ENCODE measurements at regions not wholly inside any gene's neighbourhood (a gene's known extent, or its start where the extent isn't known, plus 50 kb on each side); places are given as distances from the start of the nearest gene placed in this dataset.

GRCh38 chr7:46982928-46983327, 599.0 kb downstream of the TNS3 start:
- no peak overlapping the region for H3K27ac ChIP-seq (ENCODE audit: low read depth, low read length)
- H3K4me1 ChIP-seq (ENCODE audit: insufficient read depth, low read length) = no peaks in the 10 kb centered on the region
- H3K79me2 ChIP-seq (ENCODE audit: insufficient read depth, low read length) = no peaks in the 10 kb centered on the region
- H3K4me2 ChIP-seq (ENCODE audit: low read length) = no peak overlapping the region
- peak; percentile 2 for DNase-seq (ENCODE audit: low read depth)
- no peaks in the 10 kb centered on the region for H3K9me3 ChIP-seq (ENCODE audit: insufficient read depth, low read depth, low read length)
- Mint-ChIP-seq H3K4me3 (ENCODE audit: unreplicated experiment) (no peak overlapping the region), H3K9me3 (ENCODE audit: unreplicated experiment) (peaks cover 4% of the 10 kb centered on the region), H3K36me3 (ENCODE audit: low read depth, unreplicated experiment) (no peaks in the 10 kb centered on the region), H3K27me3 (ENCODE audit: low read depth, unreplicated experiment) (peaks cover 5% of the 10 kb centered on the region), H3K27ac (ENCODE audit: unreplicated experiment) (no peak overlapping the region), H3K4me1 (ENCODE audit: low read depth, unreplicated experiment) (no peaks in the 10 kb centered on the region)
- no peak overlapping the region for H3K4me3 ChIP-seq (ENCODE audit: insufficient read depth, low read depth, low read length)
- no peak overlapping the region for H3K9ac ChIP-seq (ENCODE audit: low read length)
- H2AFZ ChIP-seq (ENCODE audit: low read depth, low read length) = peak overlapping the region; percentile 65
- TF ChIP-seq EZH2 (IDR thresholded peaks at IDR 0.05; ENCODE audit: insufficient read depth, low read length) (no peak), CTCF (IDR thresholded peaks at IDR 0.05; ENCODE audit: insufficient read depth, low read depth, low read length) (no peak)
- H3K36me3 ChIP-seq (ENCODE audit: insufficient read depth, low read length) = no peaks in the 10 kb centered on the region
- no peaks in the 10 kb centered on the region for H4K20me1 ChIP-seq (ENCODE audit: insufficient read depth, low read length)
- H3K27me3 ChIP-seq (ENCODE audit: insufficient read depth, low read length) = no peaks in the 10 kb centered on the region
- FAIRE-seq = no peak

GRCh38 chr7:46979439-46979838, 602.5 kb downstream of the TNS3 start:
- Histone ChIP-seq H3K4me1 (ENCODE audit: insufficient read depth, low read length) (no peaks in the 10 kb centered on the region), H3K9me3 (ENCODE audit: insufficient read depth, low read depth, low read length) (no peaks in the 10 kb centered on the region), H3K79me2 (ENCODE audit: insufficient read depth, low read length) (no peaks in the 10 kb centered on the region), H3K4me2 (ENCODE audit: low read length) (no peak overlapping the region), H3K27me3 (ENCODE audit: insufficient read depth, low read length) (no peaks in the 10 kb centered on the region), H3K27ac (ENCODE audit: low read depth, low read length) (no peak overlapping the region), H3K4me3 (ENCODE audit: insufficient read depth, low read depth, low read length) (no peak overlapping the region), H3K36me3 (ENCODE audit: insufficient read depth, low read length) (no peaks in the 10 kb centered on the region), H4K20me1 (ENCODE audit: insufficient read depth, low read length) (no peaks in the 10 kb centered on the region), H2AFZ (ENCODE audit: low read depth, low read length) (no peak overlapping the region), H3K9ac (ENCODE audit: low read length) (no peak overlapping the region)
- FAIRE-seq (no peak), DNase-seq (ENCODE audit: low read depth) (peak; percentile 30)
- H3K9me3 Mint-ChIP-seq (ENCODE audit: unreplicated experiment) = peaks cover 4% of the 10 kb centered on the region
- no peaks in the 10 kb centered on the region for H3K4me1 Mint-ChIP-seq (ENCODE audit: low read depth, unreplicated experiment)
- no peaks in the 10 kb centered on the region for H3K36me3 Mint-ChIP-seq (ENCODE audit: low read depth, unreplicated experiment)
- peaks cover 5% of the 10 kb centered on the region for H3K27me3 Mint-ChIP-seq (ENCODE audit: low read depth, unreplicated experiment)
- TF ChIP-seq CTCF (IDR thresholded peaks at IDR 0.05; ENCODE audit: insufficient read depth, low read depth, low read length) (no peak), EZH2 (IDR thresholded peaks at IDR 0.05; ENCODE audit: insufficient read depth, low read length) (no peak)
- no peak overlapping the region for H3K4me3 Mint-ChIP-seq (ENCODE audit: unreplicated experiment)
- H3K27ac Mint-ChIP-seq (ENCODE audit: unreplicated experiment) = no peak overlapping the region

- H3K4me1 ChIP-seq (ENCODE audit: insufficient read depth, low read length) = peaks cover 4% of the 10 kb centered on the region
- H3K4me2 ChIP-seq (ENCODE audit: low read length) = no peak overlapping the region
- H2AFZ ChIP-seq (ENCODE audit: low read depth, low read length) = no peak overlapping the region
- H3K4me3 ChIP-seq (ENCODE audit: insufficient read depth, low read depth, low read length) = no peak overlapping the region
- no peaks in the 10 kb centered on the region for H4K20me1 ChIP-seq (ENCODE audit: insufficient read depth, low read length)
- no peaks in the 10 kb centered on the region for H3K27me3 ChIP-seq (ENCODE audit: insufficient read depth, low read length)
- no peak for DNase-seq (ENCODE audit: low read depth)
- H3K4me3 Mint-ChIP-seq (ENCODE audit: unreplicated experiment) = no peak overlapping the region
- peaks cover 8% of the 10 kb centered on the region for H3K4me1 Mint-ChIP-seq (ENCODE audit: low read depth, unreplicated experiment)
- H3K36me3 Mint-ChIP-seq (ENCODE audit: low read depth, unreplicated experiment) = no peaks in the 10 kb centered on the region
- H3K79me2 ChIP-seq (ENCODE audit: insufficient read depth, low read length) = no peaks in the 10 kb centered on the region
- H3K9me3 ChIP-seq (ENCODE audit: insufficient read depth, low read depth, low read length) = no peaks in the 10 kb centered on the region
- TF ChIP-seq CTCF (IDR thresholded peaks at IDR 0.05; ENCODE audit: insufficient read depth, low read depth, low read length) (no peak), EZH2 (IDR thresholded peaks at IDR 0.05; ENCODE audit: insufficient read depth, low read length) (no peak)
- FAIRE-seq = no peak
- H3K9ac ChIP-seq (ENCODE audit: low read length) = no peak overlapping the region
- H3K27ac ChIP-seq (ENCODE audit: low read depth, low read length) = no peak overlapping the region
- H3K36me3 ChIP-seq (ENCODE audit: insufficient read depth, low read length) = no peaks in the 10 kb centered on the region
- H3K27ac Mint-ChIP-seq (ENCODE audit: unreplicated experiment) = no peak overlapping the region
- peaks cover 2% of the 10 kb centered on the region for H3K9me3 Mint-ChIP-seq (ENCODE audit: unreplicated experiment)
- peaks cover 2% of the 10 kb centered on the region for H3K27me3 Mint-ChIP-seq (ENCODE audit: low read depth, unreplicated experiment)
Observed at GRCh38 chr7:46975493-46975892, 606.4 kb downstream of the TNS3 start.
